Gastrocnemius medialis (tissue), 4 donors: ENCODE measurements at regions not wholly inside any gene's neighbourhood (a gene's known extent, or its start where the extent isn't known, plus 50 kb on each side); places are given as distances from the start of the nearest gene placed in this dataset.

Source experiments
- POLR2A ChIP-seq, 2 donors: fragments of 450-650 bp; IDR thresholded peaks; one replicate each; pipeline ENCODE4 v1.6.1; 2017; ENCODE audit warnings: antibody characterized with exemption in 2 of 2, mild to moderate bottlenecking in 2 of 2, moderate library complexity in 2 of 2
- TF ChIP-seq, protein P1 (sequence below), 5 experiments: fragments of 450-650 bp in 3 of 5; fragments of 200-600 bp in 2 of 5; sonication (generic) in 2 of 5; IDR thresholded peaks in 4 of 5; conservative IDR thresholded peaks in 1 of 5; 1 replicate in 4 of 5; 2 replicates in 1 of 5; pipeline ENCODE4 v1.5.1; 2016 to 2019; ENCODE audit warnings: antibody characterized with exemption in 5 of 5, mild to moderate bottlenecking in 3 of 5, moderate library complexity in 3 of 5

DNA sequence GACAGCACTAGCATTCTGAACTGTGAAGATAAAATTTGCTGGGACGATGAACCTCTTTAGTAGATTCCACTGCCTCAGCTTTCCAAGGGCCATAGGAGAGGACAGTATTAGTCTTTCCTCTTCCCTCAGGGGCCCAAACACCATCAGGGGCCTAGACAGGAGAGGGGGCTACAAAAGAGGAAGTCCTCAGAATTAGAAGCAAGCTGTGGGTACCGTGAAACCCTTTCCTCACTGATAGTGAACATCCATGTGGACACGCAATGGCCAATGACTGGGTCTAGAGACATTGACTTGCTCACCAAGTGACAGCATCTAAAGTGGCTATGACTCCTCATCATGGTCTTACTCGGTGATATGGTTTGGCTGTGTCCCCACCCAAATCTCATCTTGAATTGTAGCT lies 68.1 kb upstream of the UST start:
- TF ChIP-seq, protein P1, sequence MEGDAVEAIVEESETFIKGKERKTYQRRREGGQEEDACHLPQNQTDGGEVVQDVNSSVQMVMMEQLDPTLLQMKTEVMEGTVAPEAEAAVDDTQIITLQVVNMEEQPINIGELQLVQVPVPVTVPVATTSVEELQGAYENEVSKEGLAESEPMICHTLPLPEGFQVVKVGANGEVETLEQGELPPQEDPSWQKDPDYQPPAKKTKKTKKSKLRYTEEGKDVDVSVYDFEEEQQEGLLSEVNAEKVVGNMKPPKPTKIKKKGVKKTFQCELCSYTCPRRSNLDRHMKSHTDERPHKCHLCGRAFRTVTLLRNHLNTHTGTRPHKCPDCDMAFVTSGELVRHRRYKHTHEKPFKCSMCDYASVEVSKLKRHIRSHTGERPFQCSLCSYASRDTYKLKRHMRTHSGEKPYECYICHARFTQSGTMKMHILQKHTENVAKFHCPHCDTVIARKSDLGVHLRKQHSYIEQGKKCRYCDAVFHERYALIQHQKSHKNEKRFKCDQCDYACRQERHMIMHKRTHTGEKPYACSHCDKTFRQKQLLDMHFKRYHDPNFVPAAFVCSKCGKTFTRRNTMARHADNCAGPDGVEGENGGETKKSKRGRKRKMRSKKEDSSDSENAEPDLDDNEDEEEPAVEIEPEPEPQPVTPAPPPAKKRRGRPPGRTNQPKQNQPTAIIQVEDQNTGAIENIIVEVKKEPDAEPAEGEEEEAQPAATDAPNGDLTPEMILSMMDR (IDR thresholded peaks at IDR 0.05 in 4 of 5, conservative IDR thresholded peaks at IDR 0.05 in 1 of 5): no peak
- TF ChIP-seq POLR2A (IDR thresholded peaks at IDR 0.05): no peak
